B cell (primary cell): ENCODE measurements at regions not wholly inside any gene's neighbourhood (a gene's known extent, or its start where the extent isn't known, plus 50 kb on each side); places are given as distances from the start of the nearest gene placed in this dataset.

Experiments
- ATAC-seq: fragments of 200-7000 bp; cut with Tn5 transposase; one replicate; pipeline ENCODE4 v1.10.0; 2021; ENCODE audit warnings: low read depth, mild to moderate bottlenecking, moderate number of reproducible peaks, moderate library complexity
- CTCF ChIA-PET: fragments of 350-600 bp; sonication (Branson Sonifier 250); formaldehyde crosslinking; loops from one replicate; lab custom pipeline; 2021; ENCODE audit warnings: antibody characterized with exemption, inconsistent platforms; lab: Charles Lee
- POLR2A ChIA-PET: fragments of 350-600 bp; sonication (Branson Sonifier 250); formaldehyde crosslinking; loops from one replicate; lab custom pipeline; 2021; ENCODE audit warnings: antibody characterized with exemption; lab: Charles Lee
- DNase-seq: peaks from one replicate; pipeline ENCODE4 v3.0.0; 2013
- H2AFZ ChIP-seq: 2 replicates; pipeline ENCODE4 v1.6.1; 2012; ENCODE audit warnings: mild to moderate bottlenecking, low read depth, low read length; ENCODE audit not compliant: insufficient read depth, poor library complexity, severe bottlenecking
- H3K27ac ChIP-seq, 2 donors: 1 replicate in 1 of 2; 2 replicates in 1 of 2; pipeline ENCODE4 v1.5.1; 2012 to 2013; ENCODE audit warnings: low read length in 2 of 2, mild to moderate bottlenecking in 2 of 2, moderate library complexity in 1 of 2
- H3K27me3 ChIP-seq, 4 experiments: fragments of 200-600 bp in 1 of 4; sonication (generic) in 1 of 4; replicated peaks in 1 of 4; 1 replicate in 2 of 4; 2 replicates in 2 of 4; pipeline versions ENCODE4 v1.6.1 to v1.7.0; 2013 to 2016; ENCODE audit warnings: low read length in 3 of 4, mild to moderate bottlenecking in 2 of 4, mixed read lengths in 1 of 4, moderate library complexity in 1 of 4; ENCODE audit not compliant: insufficient read depth in 4 of 4, control insufficient read depth in 3 of 4; ENCODE audit errors: control extremely low read depth in 1 of 4
- H3K36me3 ChIP-seq, 2 experiments: replicated peaks in 1 of 2; 1 replicate in 1 of 2; 2 replicates in 1 of 2; pipeline versions ENCODE4 v1.6.1 to v1.7.1; 2013; ENCODE audit warnings: low read length in 1 of 2; ENCODE audit not compliant: insufficient read depth in 2 of 2, control insufficient read depth in 1 of 2; ENCODE audit errors: control extremely low read depth in 1 of 2, extremely low read depth in 1 of 2
- H3K4me1 ChIP-seq, 2 donors: fragments of 200-600 bp in 1 of 2; sonication (generic) in 1 of 2; 1 replicate in 1 of 2; 2 replicates in 1 of 2; pipeline versions ENCODE4 v1.5.1 to v1.6.1; 2013 to 2017; ENCODE audit warnings: low read length in 2 of 2; ENCODE audit not compliant: control insufficient read depth in 2 of 2, insufficient read depth in 2 of 2
- H3K4me2 ChIP-seq: replicated peaks from 2 replicates; pipeline ENCODE3; 2012; ENCODE audit warnings: mild to moderate bottlenecking, low read depth, low read length; ENCODE audit not compliant: poor library complexity, severe bottlenecking
- H3K4me3 ChIP-seq, 5 experiments: fragments of 200-600 bp in 1 of 5; sonication (generic) in 1 of 5; 1 replicate in 3 of 5; 2 replicates in 2 of 5; pipeline versions ENCODE4 v1.5.1 to v1.7.0; 2011 to 2016; ENCODE audit warnings: low read length in 4 of 5, mild to moderate bottlenecking in 4 of 5, low read depth in 2 of 5, control low read depth in 1 of 5, moderate library complexity in 1 of 5; ENCODE audit not compliant: insufficient read depth in 1 of 5; ENCODE audit errors: control extremely low read depth in 1 of 5, extremely low read depth in 1 of 5
- H3K79me2 ChIP-seq: fragments of 200-600 bp; sonication (generic); one replicate; pipeline ENCODE4 v1.6.0; 2016; ENCODE audit warnings: low read length; ENCODE audit not compliant: control insufficient read depth, insufficient read depth
- H3K9ac ChIP-seq: fragments of 200-600 bp; sonication (generic); 2 replicates; pipeline ENCODE4 v1.6.1; 2017; ENCODE audit warnings: mild to moderate bottlenecking, low read length, moderate library complexity
- H3K9me3 ChIP-seq, 3 donors: one replicate each; pipeline versions ENCODE4 v1.6.1 to v1.7.1; 2013; ENCODE audit warnings: low read length in 2 of 3; ENCODE audit not compliant: control insufficient read depth in 2 of 3, insufficient read depth in 1 of 3; ENCODE audit errors: control extremely low read depth in 1 of 3
- H4K20me1 ChIP-seq: 2 replicates; pipeline ENCODE4 v1.6.0; 2012; ENCODE audit warnings: mild to moderate bottlenecking, low read length; ENCODE audit not compliant: insufficient read depth, control insufficient read depth, poor library complexity, severe bottlenecking
- H3K27ac Mint-ChIP-seq: one replicate; pipeline ENCODE4 v1.8.0; 2021; ENCODE audit warnings: mixed read lengths
- H3K27me3 Mint-ChIP-seq: one replicate; pipeline ENCODE4 v1.8.0; 2021; ENCODE audit warnings: mixed read lengths
- H3K4me1 Mint-ChIP-seq: one replicate; pipeline ENCODE4 v1.8.0; 2021; ENCODE audit warnings: mixed read lengths
- H3K4me3 Mint-ChIP-seq: one replicate; pipeline ENCODE4 v1.8.0; 2021; ENCODE audit warnings: mixed read lengths
- H3K9me3 Mint-ChIP-seq: one replicate; pipeline ENCODE4 v1.8.0; 2022; ENCODE audit warnings: mixed read lengths; ENCODE audit not compliant: insufficient read depth
- CTCF ChIP-seq: fragments of 200-600 bp; IDR thresholded peaks from one replicate; pipeline ENCODE4 v1.8.0; 2022; ENCODE audit warnings: antibody characterized with exemption, mild to moderate bottlenecking
- EZH2 ChIP-seq: IDR thresholded peaks from 2 replicates; pipeline ENCODE4 v1.6.1; 2012; ENCODE audit warnings: borderline replicate concordance, low read depth, mild to moderate bottlenecking, moderate library complexity, low read length; ENCODE audit not compliant: insufficient read depth, poor library complexity, severe bottlenecking
- WGBS: methylation state at CpG from one replicate; pipeline ENCODE4 v1.1.5; 2013; ENCODE audit warnings: missing lambda C conversion rate; ENCODE audit not compliant: insufficient coverage; 5-methylcytosine and 5-hydroxymethylcytosine counted together
- intact Hi-C: fragments of 100-400 bp; cut with micrococcal nuclease; formaldehyde crosslinking; loops from one replicate; pipeline ENCODE4 v1.10.0; 2022

GRCh38 chr16:54424043-54424451 is 137.5 kb upstream of the IRX3 start:
- H3K36me3 ChIP-seq: no peaks in the 10 kb centered on the region
- no peak overlapping the region for H3K27ac Mint-ChIP-seq
- no peaks in the 10 kb centered on the region for H3K27me3 ChIP-seq
- peaks cover 11% of the 10 kb centered on the region for H3K27me3 Mint-ChIP-seq
- ATAC-seq: no peak
- H3K4me1 ChIP-seq: no peaks in the 10 kb centered on the region
- no peaks in the 10 kb centered on the region for H3K79me2 ChIP-seq
- H3K9me3 ChIP-seq: peaks cover 0 to 12% (median 0%) of the 10 kb centered on the region in 3 donors
- ChIA-PET POLR2A (no interaction called here), CTCF (no interaction called here)
- WGBS: 75% methylated on average over 5 of the region's 5 CpGs
- H2AFZ ChIP-seq: no peak overlapping the region
- intact Hi-C loops: no loop called here
- TF ChIP-seq CTCF (no peak), EZH2 (no peak)
- H3K9me3 Mint-ChIP-seq: peaks cover 2% of the 10 kb centered on the region
- no peak overlapping the region for H3K4me3 ChIP-seq
- H3K27ac ChIP-seq: no peak overlapping the region
- DNase-seq: no peak
- no peak overlapping the region for H3K4me2 ChIP-seq
- H3K4me3 Mint-ChIP-seq: no peak overlapping the region
- H3K4me1 Mint-ChIP-seq: no peaks in the 10 kb centered on the region
- no peak overlapping the region for H3K9ac ChIP-seq
- no peaks in the 10 kb centered on the region for H4K20me1 ChIP-seq

GRCh38 chr16:54422569-54422978 is 136.0 kb upstream of the IRX3 start:
- H3K36me3 ChIP-seq: no peaks in the 10 kb centered on the region
- Mint-ChIP-seq H3K9me3 (no peaks in the 10 kb centered on the region), H3K4me1 (no peaks in the 10 kb centered on the region), H3K27me3 (peaks cover 4% of the 10 kb centered on the region), H3K27ac (no peak overlapping the region), H3K4me3 (no peak overlapping the region)
- DNase-seq (no peak), ATAC-seq (no peak)
- intact Hi-C loops: no loop called here
- H3K79me2 ChIP-seq: no peaks in the 10 kb centered on the region
- ChIA-PET CTCF (no interaction called here), POLR2A (no interaction called here)
- no peak overlapping the region for H3K4me3 ChIP-seq
- 67% methylated on average over 1 of the region's 2 CpGs for WGBS
- H3K9me3 ChIP-seq: peaks cover 0 to 5% (median 0%) of the 10 kb centered on the region in 3 donors
- no peak overlapping the region for H3K27ac ChIP-seq
- no peak overlapping the region for H2AFZ ChIP-seq
- no peak overlapping the region for H3K9ac ChIP-seq
- TF ChIP-seq EZH2: no peak
- TF ChIP-seq CTCF: no peak
- no peaks in the 10 kb centered on the region for H4K20me1 ChIP-seq
- no peaks in the 10 kb centered on the region for H3K27me3 ChIP-seq
- H3K4me2 ChIP-seq: no peak overlapping the region
- no peaks in the 10 kb centered on the region for H3K4me1 ChIP-seq
